Testis (tissue), 2 donors: ENCODE measurements at regions not wholly inside any gene's neighbourhood (a gene's known extent, or its start where the extent isn't known, plus 50 kb on each side); places are given as distances from the start of the nearest gene placed in this dataset.

Source experiments
- POLR2A ChIP-seq: fragments of 450-650 bp; IDR thresholded peaks from one replicate; pipeline ENCODE4 v1.6.1; 2017; ENCODE audit warnings: antibody characterized with exemption, mild to moderate bottlenecking, moderate library complexity
- TF ChIP-seq, protein P1 (sequence below), 3 experiments: fragments of 450-650 bp in 2 of 3; fragments of 200-600 bp in 1 of 3; sonication (generic) in 1 of 3; IDR thresholded peaks; one replicate each; pipeline ENCODE4 v1.5.1; 2016 to 2019; ENCODE audit warnings: antibody characterized with exemption in 3 of 3, mild to moderate bottlenecking in 2 of 3, moderate library complexity in 1 of 3

DNA sequence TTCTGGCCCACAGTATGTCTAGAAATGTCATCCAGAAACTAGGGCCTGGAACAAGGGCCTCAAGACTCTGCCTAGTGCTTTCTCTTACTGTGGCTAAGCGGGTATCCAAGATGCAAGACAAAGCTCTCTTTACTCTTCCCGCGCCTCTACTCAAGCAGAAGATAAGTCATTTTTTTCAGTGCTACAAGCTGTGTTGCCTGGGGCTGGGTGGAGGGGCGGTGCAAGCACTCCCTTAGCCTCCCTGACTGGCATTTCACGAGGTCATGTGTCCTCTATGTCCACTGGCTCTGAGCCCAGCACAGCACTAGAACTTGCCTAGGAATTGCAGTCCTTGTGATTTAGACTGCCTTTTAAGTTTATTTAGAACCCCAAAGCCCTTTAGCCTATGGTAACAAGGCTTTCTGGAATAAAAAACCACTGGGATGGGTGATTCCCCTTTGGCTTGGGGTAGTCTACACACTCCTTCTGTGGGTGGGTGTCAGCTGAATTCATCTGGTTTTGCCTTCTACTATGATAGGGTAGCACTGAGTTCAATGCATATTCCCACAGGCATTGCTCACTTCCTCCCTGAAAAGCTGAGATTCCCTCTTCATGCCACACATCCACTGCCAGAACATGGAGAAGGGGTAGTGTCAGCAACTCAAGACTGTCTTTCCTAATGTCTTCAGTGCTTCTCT lies 371.8 kb upstream of the KCND2 start:
- TF ChIP-seq, protein P1, sequence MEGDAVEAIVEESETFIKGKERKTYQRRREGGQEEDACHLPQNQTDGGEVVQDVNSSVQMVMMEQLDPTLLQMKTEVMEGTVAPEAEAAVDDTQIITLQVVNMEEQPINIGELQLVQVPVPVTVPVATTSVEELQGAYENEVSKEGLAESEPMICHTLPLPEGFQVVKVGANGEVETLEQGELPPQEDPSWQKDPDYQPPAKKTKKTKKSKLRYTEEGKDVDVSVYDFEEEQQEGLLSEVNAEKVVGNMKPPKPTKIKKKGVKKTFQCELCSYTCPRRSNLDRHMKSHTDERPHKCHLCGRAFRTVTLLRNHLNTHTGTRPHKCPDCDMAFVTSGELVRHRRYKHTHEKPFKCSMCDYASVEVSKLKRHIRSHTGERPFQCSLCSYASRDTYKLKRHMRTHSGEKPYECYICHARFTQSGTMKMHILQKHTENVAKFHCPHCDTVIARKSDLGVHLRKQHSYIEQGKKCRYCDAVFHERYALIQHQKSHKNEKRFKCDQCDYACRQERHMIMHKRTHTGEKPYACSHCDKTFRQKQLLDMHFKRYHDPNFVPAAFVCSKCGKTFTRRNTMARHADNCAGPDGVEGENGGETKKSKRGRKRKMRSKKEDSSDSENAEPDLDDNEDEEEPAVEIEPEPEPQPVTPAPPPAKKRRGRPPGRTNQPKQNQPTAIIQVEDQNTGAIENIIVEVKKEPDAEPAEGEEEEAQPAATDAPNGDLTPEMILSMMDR (IDR thresholded peaks at IDR 0.05) = no peak
- no peak for TF ChIP-seq POLR2A
